ENCODE measurements at regions not wholly inside any gene's neighbourhood (a gene's known extent, or its start where the extent isn't known, plus 50 kb on each side); places are given as distances from the start of the nearest gene placed in this dataset.

- TF ChIP-seq CTCF (IDR thresholded peaks at IDR 0.05) = no peak
- no peak for TF ChIP-seq POLR2A (IDR thresholded peaks at IDR 0.05)
Measured at GRCh38 chr3:81045246-81045645, 716.2 kb downstream of the GBE1 start.
